GM12891 (cell line): ENCODE measurements at regions not wholly inside any gene's neighbourhood (a gene's known extent, or its start where the extent isn't known, plus 50 kb on each side); places are given as distances from the start of the nearest gene placed in this dataset.

Source experiments
- POLR2A ChIP-seq: IDR thresholded peaks from 2 replicates; pipeline ENCODE4 v1.6.1; 2011; ENCODE audit warnings: low read depth, low read length, control low read depth
- POLR2AphosphoS5 ChIP-seq: IDR thresholded peaks from 2 replicates; pipeline ENCODE4 v1.6.1; 2011; ENCODE audit warnings: low read depth, low read length, control low read depth
- SPI1 ChIP-seq: IDR thresholded peaks from 2 replicates; pipeline ENCODE4 v1.6.1; 2011; ENCODE audit warnings: low read depth, low read length, control low read depth
- TAF1 ChIP-seq: IDR thresholded peaks from 2 replicates; pipeline ENCODE4 v1.6.1; 2011; ENCODE audit warnings: low read depth, low read length, control low read depth

DNA sequence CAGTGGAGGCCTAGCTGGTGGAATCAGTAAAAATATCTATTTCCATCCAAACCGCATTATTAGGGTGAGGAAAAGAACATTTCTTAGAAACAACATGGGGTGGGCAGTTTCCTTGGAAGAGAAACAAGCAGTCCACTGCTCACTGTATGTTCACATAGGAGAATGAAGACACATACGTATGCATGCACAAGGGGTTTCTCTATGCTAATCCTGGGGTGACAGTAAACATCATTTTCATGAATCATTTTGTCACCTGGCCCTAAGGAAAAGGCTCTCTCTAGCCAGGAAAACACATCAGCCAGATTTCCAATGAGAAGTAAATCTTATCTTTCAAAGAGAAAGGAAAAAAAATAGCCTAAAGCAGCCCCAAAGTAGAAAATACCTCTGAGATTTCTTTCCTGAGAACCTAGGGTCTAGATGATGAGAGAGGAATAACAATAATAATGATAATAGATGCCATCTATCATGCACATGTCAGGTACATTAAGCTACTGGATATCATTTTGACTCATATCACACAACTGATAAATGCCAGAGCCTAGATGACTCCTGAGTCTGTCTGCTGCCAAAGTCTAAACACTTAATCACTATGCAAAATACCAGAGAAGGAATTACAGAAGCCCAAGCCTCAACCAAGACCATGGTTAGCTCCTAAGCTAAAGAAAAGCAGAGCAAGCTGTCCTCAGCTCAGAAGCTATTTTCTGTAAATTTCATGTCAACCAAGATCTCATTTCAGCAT, 520.5 kb upstream of the TMPO start:
- TF ChIP-seq POLR2A (no peak), POLR2AphosphoS5 (no peak), TAF1 (no peak), SPI1 (no peak)
